ENCODE measurements at regions not wholly inside any gene's neighbourhood (a gene's known extent, or its start where the extent isn't known, plus 50 kb on each side); places are given as distances from the start of the nearest gene placed in this dataset.

DNA sequence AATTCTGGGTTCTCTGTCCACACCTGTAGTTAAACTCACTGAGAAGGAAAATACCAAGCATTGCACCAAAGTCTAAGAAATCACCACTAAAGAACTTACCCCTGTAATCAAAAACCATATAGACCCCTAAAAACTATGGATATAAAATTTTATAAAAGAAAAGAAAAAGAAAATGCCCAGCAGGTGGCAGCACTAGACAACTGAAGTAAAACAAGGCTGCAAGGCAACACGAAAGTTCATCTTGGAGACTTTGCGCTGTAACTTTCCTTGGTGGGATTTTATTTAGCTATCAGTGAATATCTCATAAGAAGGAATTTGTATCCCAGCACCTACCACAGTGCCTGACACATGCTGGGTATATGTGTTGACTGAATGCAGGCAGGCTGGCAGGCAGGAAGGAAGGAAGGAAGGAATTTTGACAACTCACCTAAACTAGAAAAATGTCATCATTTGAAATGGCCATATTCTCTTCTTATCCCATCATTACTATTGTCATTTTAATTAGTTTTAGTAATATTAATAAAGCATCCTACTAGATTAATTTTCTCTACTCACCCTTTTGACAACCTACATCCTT lies 68.2 kb upstream of the ETV6 start:
- in situ Hi-C loops (cut with HindIII; ENCODE audit: low pct_ligation_motif_present, low sequenced_read_pairs), result no loop called here
- Histone ChIP-seq H3K4me3 (ENCODE audit: low read depth, low read length) (no peak overlapping the region), H3K27me3 (replicated peaks) (no peaks in the 10 kb centered on the region), H3K36me3 (replicated peaks) (no peaks in the 10 kb centered on the region), H3K27ac (no peak overlapping the region)
- DNase-seq, result peak; percentile 66
- TF ChIP-seq, protein P1, sequence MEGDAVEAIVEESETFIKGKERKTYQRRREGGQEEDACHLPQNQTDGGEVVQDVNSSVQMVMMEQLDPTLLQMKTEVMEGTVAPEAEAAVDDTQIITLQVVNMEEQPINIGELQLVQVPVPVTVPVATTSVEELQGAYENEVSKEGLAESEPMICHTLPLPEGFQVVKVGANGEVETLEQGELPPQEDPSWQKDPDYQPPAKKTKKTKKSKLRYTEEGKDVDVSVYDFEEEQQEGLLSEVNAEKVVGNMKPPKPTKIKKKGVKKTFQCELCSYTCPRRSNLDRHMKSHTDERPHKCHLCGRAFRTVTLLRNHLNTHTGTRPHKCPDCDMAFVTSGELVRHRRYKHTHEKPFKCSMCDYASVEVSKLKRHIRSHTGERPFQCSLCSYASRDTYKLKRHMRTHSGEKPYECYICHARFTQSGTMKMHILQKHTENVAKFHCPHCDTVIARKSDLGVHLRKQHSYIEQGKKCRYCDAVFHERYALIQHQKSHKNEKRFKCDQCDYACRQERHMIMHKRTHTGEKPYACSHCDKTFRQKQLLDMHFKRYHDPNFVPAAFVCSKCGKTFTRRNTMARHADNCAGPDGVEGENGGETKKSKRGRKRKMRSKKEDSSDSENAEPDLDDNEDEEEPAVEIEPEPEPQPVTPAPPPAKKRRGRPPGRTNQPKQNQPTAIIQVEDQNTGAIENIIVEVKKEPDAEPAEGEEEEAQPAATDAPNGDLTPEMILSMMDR (IDR thresholded peaks at IDR 0.05; ENCODE audit: low read depth, low read length, missing control alignments), result peak; percentile 51

DNA sequence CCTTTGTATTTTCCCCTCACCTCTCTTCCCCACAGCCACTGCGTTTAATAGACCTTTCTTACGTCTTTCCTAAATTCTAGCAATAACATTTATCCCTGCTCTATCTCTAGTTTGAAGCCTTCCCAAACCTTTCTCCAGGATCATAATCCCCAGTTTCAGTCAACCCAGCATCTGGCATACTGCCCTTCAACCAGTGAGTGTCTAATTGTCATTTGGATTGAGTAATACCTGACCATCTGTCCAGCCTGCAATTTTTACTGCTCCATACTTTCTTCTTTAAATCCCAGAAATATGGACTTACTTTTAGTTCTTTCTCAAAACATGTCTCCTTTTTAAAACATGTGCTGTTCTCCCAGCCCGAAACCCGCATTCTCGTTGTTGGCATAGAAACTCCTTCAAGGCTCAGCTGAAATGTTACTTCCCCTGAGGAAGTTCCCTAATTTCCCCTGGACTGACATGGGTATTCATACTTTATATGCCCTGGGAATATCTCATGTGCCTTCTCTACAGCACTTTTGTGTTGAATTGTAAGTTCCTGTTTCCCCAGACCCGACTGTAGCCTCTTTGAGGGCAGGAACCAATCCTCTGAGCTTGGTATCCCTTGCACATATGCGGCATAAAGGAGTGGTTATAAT lies 65.1 kb upstream of the ETV6 start:
- in situ Hi-C loops (cut with HindIII; ENCODE audit: low pct_ligation_motif_present, low sequenced_read_pairs), result no loop called here
- TF ChIP-seq, protein P1 (IDR thresholded peaks at IDR 0.05; ENCODE audit: low read depth, low read length, missing control alignments), result no peak

DNA sequence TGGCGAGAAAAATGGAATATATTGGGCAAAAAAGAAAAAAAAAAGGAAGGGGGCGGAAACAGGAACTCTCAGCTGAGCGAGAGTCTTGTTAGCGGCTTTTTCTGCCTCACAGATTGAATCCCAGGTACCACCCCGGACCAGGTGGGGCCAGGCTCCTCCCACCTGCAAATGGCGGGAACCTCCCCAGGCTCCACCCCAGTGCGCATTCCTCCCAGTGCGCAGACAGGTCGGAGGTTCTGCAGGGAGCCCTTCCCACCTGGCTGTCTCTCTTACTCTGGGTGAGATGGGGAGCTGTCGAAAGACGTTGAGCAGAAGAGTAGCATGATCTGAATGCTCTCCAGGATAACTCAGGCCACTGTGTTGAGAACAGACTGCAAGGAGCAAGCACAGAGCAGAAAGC lies 57.0 kb upstream of the ETV6 start:
- TF ChIP-seq, protein P1 (IDR thresholded peaks at IDR 0.05; ENCODE audit: low read depth, low read length, missing control alignments), result no peak
- Histone ChIP-seq H3K4me3 (ENCODE audit: low read depth, low read length) (no peak overlapping the region), H3K36me3 (replicated peaks) (no peaks in the 10 kb centered on the region), H3K27ac (no peak overlapping the region), H3K27me3 (replicated peaks) (no peaks in the 10 kb centered on the region)
- in situ Hi-C loops (cut with HindIII; ENCODE audit: low pct_ligation_motif_present, low sequenced_read_pairs), result no loop called here
- DNase-seq, result no peak

More for the DNA sequence above, 65.1 kb upstream of the ETV6 start:
- Histone ChIP-seq H3K4me3 (ENCODE audit: low read depth, low read length) (no peak overlapping the region), H3K27me3 (replicated peaks) (no peaks in the 10 kb centered on the region), H3K36me3 (replicated peaks) (no peaks in the 10 kb centered on the region), H3K27ac (no peak overlapping the region)
- no peak for DNase-seq

DNA sequence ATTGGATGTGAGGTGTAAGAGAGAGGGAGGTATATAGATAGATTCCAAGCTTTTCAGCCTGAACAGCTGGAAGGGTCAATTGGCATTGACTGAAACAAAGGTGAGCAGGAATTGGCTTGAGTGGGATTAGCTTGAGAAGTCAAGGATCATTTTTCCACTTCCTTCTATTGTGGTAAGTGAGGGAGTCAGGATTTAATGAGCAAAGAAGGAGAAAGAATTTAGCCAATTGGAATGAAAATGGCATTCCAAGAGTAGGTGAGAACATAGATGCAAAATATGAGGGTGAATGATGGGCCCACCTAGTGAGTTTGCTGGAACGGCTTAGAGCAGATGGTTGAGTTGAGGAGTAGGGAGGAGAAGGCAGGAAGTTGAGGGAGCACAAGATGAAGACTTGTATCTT lies 56.5 kb upstream of the ETV6 start:
- H3K27ac ChIP-seq, result no peak overlapping the region
- TF ChIP-seq, protein P1 (IDR thresholded peaks at IDR 0.05; ENCODE audit: low read depth, low read length, missing control alignments), result no peak
- in situ Hi-C loops (cut with HindIII; ENCODE audit: low pct_ligation_motif_present, low sequenced_read_pairs), result no loop called here
- no peak for DNase-seq
- no peaks in the 10 kb centered on the region for H3K36me3 ChIP-seq (replicated peaks)
- H3K27me3 ChIP-seq (replicated peaks), result no peaks in the 10 kb centered on the region
- H3K4me3 ChIP-seq (ENCODE audit: low read depth, low read length), result no peak overlapping the region

DNA sequence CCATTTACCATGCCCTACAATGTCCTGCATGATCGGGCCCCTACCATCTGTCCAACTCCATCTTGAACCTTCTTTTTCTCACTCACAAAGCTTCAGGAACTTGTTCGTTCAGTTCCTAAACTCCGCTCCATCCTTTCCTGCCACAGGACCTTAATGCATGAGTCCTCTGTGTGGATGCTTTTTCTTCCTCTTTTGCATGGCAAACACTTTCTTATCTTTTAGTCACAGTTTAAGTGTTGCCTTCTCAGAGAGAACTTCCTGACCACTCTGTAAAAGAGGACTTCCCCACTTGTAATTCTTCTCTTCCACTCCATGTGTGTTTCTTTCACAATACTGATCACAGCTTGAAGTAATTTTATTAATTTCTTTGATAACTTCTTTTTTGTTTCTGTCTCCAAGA lies 54.4 kb upstream of the ETV6 start:
- Histone ChIP-seq H3K27ac (no peak overlapping the region), H3K27me3 (replicated peaks) (no peaks in the 10 kb centered on the region), H3K36me3 (replicated peaks) (no peaks in the 10 kb centered on the region), H3K4me3 (ENCODE audit: low read depth, low read length) (no peak overlapping the region)
- TF ChIP-seq, protein P1 (IDR thresholded peaks at IDR 0.05; ENCODE audit: low read depth, low read length, missing control alignments), result no peak
- in situ Hi-C loops (cut with HindIII; ENCODE audit: low pct_ligation_motif_present, low sequenced_read_pairs), result no loop called here
- no peak for DNase-seq

DNA sequence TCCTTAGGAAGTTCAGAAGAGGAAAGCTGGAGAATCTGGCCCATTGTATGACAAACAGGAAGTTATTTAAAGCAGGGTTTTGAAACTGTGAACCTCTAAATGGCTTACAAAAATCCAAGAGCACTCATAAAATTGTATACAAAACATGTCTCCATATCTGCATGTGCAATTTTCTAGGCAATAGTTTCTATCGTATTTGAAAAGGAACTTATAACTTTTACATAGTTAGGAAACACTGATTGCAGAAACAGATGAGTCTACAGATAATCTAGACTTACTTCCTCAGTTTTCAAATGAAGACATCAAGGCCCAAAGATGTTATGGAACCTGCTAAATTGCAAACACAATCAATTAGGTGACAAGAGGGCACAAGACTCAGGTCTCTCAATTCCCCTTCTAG lies 53.3 kb upstream of the ETV6 start:
- no peak for DNase-seq
- in situ Hi-C loops (cut with HindIII; ENCODE audit: low pct_ligation_motif_present, low sequenced_read_pairs), result no loop called here
- TF ChIP-seq, protein P1 (IDR thresholded peaks at IDR 0.05; ENCODE audit: low read depth, low read length, missing control alignments), result no peak
- no peak overlapping the region for H3K27ac ChIP-seq
- H3K27me3 ChIP-seq (replicated peaks), result no peaks in the 10 kb centered on the region
- H3K36me3 ChIP-seq (replicated peaks), result no peaks in the 10 kb centered on the region
- H3K4me3 ChIP-seq (ENCODE audit: low read depth, low read length), result no peak overlapping the region

Measured in brain microvascular endothelial cell (primary cell).